Kidney (tissue), 13 donors: ENCODE measurements at regions not wholly inside any gene's neighbourhood (a gene's known extent, or its start where the extent isn't known, plus 50 kb on each side); places are given as distances from the start of the nearest gene placed in this dataset.

Experiments
- DNase-seq, 5 donors: peaks; one replicate each; pipeline ENCODE4 v3.0.0-alpha.2; 2013 to 2020
- FAIRE-seq: peaks from 2 replicates; lab custom pipeline; 2012; peaks lifted over from hg19 to GRCh38; lab: Jason Lieb, UNC
- H3K27ac ChIP-seq, 2 donors: one replicate each; pipeline ENCODE4 v1.7.0; 2013; ENCODE audit warnings: low read depth in 2 of 2, low read length in 2 of 2, inconsistent platforms in 1 of 2
- H3K27me3 ChIP-seq: one replicate; pipeline ENCODE4 v1.7.1; 2013; ENCODE audit warnings: low read length, inconsistent platforms; ENCODE audit not compliant: control insufficient read depth, insufficient read depth
- H3K36me3 ChIP-seq, 3 donors: one replicate each; pipeline versions ENCODE4 v1.7.0 to v1.7.1; 2013; ENCODE audit warnings: low read length in 3 of 3, control low read depth in 1 of 3, inconsistent platforms in 1 of 3; ENCODE audit not compliant: insufficient read depth in 3 of 3, control insufficient read depth in 2 of 3
- H3K4me1 ChIP-seq, 3 donors: one replicate each; pipeline versions ENCODE4 v1.7.0 to v1.7.1; 2013; ENCODE audit warnings: low read length in 3 of 3, inconsistent platforms in 1 of 3, low read depth in 1 of 3; ENCODE audit not compliant: control insufficient read depth in 2 of 3, insufficient read depth in 2 of 3
- H3K4me3 ChIP-seq, 3 donors: one replicate each; pipeline versions ENCODE4 v1.7.0 to v1.8.1; 2013; ENCODE audit warnings: low read length in 3 of 3, control low read depth in 1 of 3, inconsistent platforms in 1 of 3
- H3K9ac ChIP-seq, 3 donors: one replicate each; pipeline versions ENCODE4 v1.7.0 to v1.7.1; 2013; ENCODE audit warnings: low read length in 3 of 3, control low read depth in 1 of 3, inconsistent platforms in 1 of 3
- H3K9me3 ChIP-seq, 3 donors: one replicate each; pipeline versions ENCODE4 v1.7.0 to v1.7.1; 2013; ENCODE audit warnings: low read length in 3 of 3, control low read depth in 1 of 3, inconsistent platforms in 1 of 3; ENCODE audit not compliant: control insufficient read depth in 2 of 3, insufficient read depth in 1 of 3
- CTCF ChIP-seq: IDR thresholded peaks from 3 replicates; pipeline ENCODE4 v1.5.1; 2012; ENCODE audit warnings: mild to moderate bottlenecking, moderate library complexity, borderline replicate concordance; ENCODE audit not compliant: insufficient read depth; ENCODE audit errors: extremely low read depth
- intact Hi-C: fragments of 100-400 bp; cut with DNase I; formaldehyde crosslinking; loops from one replicate; pipeline ENCODE4 v1.11.1; 2022
- donor health status: control.
- donor health status: control.
- donor health status: control.
- donor health status: control.
- donor health status: control.
- donor health status: DM: yes; HTN: yes; CAD: no.
- donor health status: Normal renal cell carcinoma (clear cell type).

- Histone ChIP-seq H3K4me3 (no peak overlapping the region), H3K36me3 (no peaks in the 10 kb centered on the region), H3K9me3 (no peaks in the 10 kb centered on the region), H3K9ac (no peak overlapping the region), H3K27me3 (no peaks in the 10 kb centered on the region), H3K4me1 (no peaks in the 10 kb centered on the region), H3K27ac (no peak overlapping the region)
- DNase-seq = no peak
- no peak for FAIRE-seq
- no peak for TF ChIP-seq CTCF
- intact Hi-C loops = no loop called here
These were observed 83.7 kb upstream of the CRHR1 start for GRCh38 chr17:45700171-45701090.

GRCh38 chr17:45702666-45703266 is 81.4 kb upstream of the CRHR1 start:
- DNase-seq (peak in 2 of 5 donors; percentile 69 to 72), FAIRE-seq (no peak)
- Histone ChIP-seq H3K36me3 (no peaks in the 10 kb centered on the region), H3K9ac (no peak overlapping the region), H3K4me1 (no peaks in the 10 kb centered on the region), H3K9me3 (no peaks in the 10 kb centered on the region), H3K27ac (no peak overlapping the region), H3K27me3 (no peaks in the 10 kb centered on the region), H3K4me3 (no peak overlapping the region)
- TF ChIP-seq CTCF = no peak
- intact Hi-C loops = no loop called here

GRCh38 chr17:45703348-45703747 is 80.8 kb upstream of the CRHR1 start:
- no peaks in the 10 kb centered on the region for H3K27me3 ChIP-seq
- no peak for DNase-seq
- no peak overlapping the region for H3K4me3 ChIP-seq
- no peak for FAIRE-seq
- no peak for TF ChIP-seq CTCF
- H3K9me3 ChIP-seq = no peaks in the 10 kb centered on the region
- intact Hi-C loops = no loop called here
- no peak overlapping the region for H3K27ac ChIP-seq
- H3K36me3 ChIP-seq = no peaks in the 10 kb centered on the region
- H3K9ac ChIP-seq = no peak overlapping the region
- H3K4me1 ChIP-seq = no peaks in the 10 kb centered on the region
